CD4-positive, alpha-beta T cell treated with Interleukin-21 for 1 hour (primary cell): ENCODE measurements at regions not wholly inside any gene's neighbourhood (a gene's known extent, or its start where the extent isn't known, plus 50 kb on each side); places are given as distances from the start of the nearest gene placed in this dataset.

Source experiments
- DNase-seq: peaks from one replicate; pipeline ENCODE4 v3.0.0-alpha.2; 2020

DNA sequence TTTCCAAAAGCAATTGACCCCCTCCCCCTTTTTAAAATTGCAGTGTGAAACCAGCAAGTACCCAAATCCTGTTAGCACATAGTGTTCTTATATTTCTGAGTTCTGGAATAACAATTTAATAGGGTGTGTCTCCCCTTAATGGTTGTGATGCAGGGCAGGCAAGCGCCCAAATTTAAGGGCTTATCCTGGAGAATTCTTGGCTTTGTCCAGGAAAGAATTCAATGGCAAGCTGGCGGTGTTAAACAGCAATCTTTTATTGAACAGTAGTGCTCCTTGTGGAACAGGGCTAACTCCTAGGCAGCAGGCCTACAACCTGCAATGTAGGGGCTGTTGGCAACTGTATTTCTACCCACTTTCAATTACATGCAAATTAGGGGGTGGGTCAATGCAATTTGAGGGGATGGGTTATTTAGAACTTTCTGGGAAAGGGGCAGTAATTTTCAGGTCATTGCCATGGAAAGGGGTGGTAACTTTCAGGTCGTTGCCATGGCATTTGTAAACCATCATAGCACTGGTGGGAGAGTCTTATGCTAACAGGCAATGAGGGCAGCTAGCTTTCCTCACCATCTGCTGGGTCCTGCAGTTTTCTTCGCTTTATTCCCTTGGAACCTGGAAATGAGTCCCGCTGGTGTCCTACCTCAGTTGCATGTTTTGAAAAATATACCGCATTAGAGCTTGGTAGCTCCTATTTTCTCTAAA lies 149.0 kb upstream of the KCTD1 start:
- no peak for DNase-seq

DNA sequence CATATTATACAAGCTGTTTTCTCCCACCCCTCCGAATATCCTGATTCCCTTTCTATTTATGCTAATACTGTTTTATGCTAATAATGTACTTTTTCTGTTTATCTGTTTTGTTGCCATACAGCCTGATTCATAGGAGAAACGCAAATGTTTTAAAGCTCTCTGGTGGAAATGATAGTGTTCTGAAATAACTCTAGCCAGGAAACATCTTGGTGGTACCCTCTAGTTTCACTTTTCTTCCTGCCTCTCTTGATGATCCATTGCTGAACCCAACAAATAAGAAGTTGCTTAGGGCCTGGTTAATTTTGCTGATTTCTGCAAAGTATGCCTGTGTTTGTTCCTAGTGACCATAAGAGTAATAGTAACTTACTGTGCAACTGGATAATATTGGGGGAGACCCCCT lies 148.4 kb upstream of the KCTD1 start:
- DNase-seq = no peak

DNA sequence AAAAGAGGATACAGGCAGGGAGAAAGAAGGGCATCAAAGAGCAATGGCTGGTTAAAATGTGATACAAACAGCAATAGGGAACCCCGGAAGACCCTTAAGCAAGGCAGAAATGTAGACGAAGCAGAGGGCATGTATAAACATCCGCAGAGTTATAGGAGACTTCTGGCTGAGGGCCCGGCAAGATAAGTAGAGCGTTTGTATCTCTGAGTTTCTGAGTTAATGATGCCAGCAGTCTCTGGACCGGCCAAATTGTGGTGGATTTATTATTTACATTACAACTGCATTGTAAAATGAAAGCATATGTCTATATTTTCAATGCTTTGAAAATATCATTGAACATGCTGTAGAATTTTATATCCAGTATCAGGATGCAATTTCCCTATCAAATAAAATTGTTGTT lies 148.0 kb upstream of the KCTD1 start:
- DNase-seq = no peak

DNA sequence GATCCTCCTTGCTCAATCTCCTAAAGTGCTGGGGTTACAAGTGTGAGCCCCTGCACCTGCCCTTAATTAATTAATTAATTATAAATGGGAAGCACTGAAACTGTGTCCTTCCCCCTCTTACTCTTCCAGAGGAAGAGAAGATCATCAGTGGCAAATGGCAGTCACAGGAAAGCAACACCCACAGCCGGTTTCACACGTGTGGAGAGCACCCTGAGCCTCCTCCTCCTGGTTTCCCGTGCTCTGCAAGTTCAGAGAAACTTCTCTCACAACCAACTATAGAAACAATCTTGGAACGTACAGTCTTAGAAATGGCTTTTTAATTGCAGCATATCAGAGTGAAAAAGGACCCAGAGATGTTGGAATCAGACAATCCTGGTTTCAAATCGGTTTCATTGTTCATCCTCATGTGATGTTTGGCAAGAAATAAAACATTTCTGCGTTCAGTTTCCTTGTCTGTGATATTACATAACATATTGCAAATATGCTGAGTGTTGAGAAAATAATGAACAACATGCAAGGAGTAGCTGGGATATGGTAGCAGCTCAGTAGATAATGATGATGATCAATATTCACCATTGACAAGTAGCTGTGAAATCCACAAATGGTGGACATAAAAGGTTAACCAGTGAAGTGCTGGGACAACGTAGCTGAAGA lies 141.0 kb upstream of the KCTD1 start:
- DNase-seq = no peak

DNA sequence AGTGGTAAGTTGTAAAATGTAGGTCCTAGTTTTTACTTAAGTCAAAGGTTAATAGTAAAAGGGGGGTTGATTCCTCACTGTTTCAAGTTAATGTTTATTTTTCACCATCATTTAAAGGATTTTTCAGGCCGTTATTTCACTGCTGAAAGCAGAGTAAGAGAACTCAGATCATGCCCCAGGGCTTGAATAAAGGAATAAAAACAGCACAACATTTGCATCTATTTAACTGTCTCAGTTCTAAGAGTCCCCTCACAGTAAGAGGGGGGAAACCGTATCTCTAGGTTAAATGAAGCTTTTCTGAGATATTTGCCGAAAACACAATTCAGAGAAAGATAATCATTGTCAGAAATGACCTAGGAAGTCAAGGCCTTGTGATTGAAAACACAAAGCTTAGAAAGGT lies 138.2 kb upstream of the KCTD1 start:
- no peak for DNase-seq

DNA sequence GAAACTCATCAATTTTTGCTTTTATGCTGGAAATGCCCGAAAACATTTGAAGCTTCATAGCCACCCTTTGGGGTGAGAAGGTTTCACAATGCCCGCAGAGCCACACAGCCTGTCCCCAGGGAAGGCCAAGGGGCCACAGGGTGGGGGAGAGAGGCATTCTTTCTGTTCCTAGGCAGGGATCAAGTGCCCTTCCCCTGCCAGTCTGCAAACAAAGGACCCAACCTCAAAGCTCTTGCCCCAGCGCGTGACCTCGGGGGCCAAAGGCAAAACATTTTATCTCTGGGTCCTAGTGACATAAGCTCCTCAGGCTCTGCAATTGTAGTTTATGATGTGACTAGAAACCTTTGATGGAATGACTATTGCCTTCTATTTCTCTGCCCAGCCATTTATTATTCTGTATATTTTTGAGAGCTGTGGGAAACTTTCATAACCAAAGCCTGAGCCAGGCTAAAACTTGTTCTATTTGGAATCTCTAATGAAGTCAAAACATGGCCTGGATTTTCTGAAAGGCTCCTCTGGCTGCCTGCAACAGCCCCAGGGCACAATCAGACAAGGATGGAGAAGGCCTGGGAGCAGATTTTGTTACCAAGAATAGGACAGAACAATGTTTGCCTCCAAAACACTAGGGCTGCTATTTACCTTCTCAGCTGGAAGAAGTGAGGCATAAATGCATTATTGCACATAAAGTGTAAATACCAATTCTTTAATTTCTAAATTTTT lies 137.2 kb upstream of the KCTD1 start:
- no peak for DNase-seq

DNA sequence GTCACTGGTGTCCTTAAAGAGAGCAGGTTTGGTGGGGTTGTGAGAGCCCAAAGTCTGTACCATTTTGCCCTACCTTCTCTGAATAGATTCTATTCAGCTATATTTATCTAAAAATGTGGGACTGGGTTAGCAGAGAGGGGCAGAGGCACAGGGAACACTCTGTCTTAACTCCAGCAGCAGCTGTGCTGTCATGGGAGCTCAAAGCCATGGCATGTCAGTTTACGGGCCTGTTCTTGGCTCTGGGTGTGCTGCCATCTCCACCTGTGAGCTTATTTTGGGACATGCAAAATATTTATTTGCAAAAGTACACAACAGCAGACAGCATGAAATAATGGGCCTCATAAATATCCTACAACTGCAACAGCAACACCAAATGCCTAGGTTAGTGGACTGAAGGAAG lies 129.6 kb upstream of the KCTD1 start:
- DNase-seq = no peak

DNA sequence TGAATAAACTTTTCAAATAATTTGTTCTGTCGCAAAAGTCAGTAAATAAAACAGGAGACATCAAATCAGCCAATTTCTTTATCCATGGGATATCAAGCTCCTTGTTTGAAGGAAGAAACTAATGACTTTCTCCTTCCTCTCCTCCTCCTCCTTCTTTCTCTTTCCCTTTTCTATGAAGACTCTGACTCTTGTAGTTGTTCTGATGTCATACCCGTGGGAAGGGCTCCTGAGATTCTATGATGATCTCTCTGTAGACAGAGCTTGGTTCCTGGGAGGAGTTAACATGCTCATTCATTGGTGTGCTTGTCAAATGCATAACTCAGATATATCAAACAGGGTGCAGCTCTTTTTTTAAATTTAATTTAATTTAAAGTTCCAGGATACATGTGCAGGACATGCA lies 118.7 kb upstream of the KCTD1 start:
- no peak for DNase-seq

DNA sequence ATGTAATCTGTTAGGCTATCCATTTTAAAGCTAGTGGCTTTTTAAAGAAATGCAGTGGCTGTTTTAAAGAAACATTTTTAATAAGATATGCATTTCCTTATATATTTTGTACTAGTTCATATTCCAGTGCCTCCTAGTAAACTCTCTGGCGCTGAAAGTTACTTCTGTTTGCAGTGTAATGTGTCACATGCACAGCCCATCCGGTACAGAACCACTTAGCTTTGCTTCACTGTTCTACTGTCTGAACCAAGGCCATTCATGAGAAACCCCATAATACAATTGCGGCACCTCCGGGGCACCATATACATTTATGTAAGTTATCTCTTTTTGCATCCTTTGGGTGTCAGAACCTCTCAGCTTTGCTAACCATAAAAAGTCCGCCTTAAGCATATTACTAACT lies 114.6 kb upstream of the KCTD1 start:
- no peak for DNase-seq

DNA sequence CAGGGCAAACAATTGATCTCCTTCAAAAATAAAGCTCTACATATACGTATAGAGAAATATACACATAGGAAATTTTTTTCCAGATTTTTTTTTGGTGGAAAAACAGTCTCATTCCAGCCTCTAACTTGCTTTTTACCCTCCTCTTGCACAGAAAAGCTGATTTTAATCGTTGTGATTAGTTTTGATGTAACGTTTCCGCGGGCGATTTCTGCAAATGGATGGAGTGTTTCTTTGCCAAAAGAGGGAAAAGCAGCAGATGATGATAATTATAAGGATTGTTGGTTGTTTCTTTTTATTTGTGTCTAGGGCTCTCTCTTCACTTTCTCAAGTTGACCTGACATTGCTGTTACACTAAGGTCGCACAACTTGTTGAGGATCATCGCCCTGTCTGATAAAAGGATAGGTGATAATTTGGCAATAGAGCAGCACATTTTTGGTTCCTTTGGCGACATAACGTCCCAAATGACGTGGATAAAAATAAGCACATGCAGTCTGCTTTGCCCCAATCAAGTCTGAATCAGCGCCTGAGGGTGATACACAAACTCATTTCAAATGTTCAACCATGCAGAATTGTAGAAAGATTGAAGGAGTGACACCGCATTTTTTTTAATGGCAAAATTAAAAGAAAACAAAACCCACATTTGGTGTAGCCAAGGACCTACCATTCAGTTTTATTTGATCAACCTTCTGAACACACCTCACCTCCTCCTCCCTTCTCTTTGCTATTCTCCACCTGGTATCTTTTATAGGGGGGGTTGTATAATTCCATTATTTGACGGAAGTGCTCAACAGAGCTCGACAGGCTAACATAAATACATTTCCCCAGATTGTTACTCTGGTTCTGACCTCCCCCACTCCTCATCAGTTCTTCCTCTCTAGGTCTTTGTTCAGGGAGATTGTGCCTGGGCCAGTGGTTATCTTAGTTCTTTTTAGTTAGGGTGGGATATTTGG lies 109.6 kb upstream of the KCTD1 start:
- no peak for DNase-seq

DNA sequence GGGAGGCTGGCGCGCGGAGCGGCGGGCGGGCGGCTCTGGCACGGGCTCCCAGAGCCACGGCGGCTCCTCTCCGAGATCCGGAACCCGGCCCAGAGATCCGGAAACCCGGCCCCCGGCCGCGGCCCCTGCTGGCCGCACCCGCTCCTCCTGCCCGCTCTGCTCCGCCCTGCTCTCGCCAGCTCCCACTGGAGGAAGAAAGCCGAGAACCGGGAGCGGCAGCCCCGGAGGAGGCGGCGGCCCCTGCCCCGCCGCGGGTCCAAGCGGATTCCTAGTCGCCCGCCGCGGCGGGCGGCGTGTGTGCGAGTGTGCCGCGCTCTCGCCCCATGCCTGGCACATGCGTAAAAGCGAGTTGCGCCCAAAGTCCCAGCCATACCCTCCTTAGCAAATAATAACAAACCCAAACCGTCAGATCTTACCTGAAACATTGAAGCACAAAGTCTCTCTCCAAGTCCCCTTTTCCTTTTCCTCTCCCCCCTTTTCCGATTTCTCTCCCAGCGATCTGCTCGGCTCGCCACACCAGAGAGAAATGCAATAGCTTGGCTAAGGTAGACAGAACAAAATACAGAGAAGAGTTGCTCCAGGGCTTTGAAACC lies 108.7 kb upstream of the KCTD1 start:
- DNase-seq = no peak

DNA sequence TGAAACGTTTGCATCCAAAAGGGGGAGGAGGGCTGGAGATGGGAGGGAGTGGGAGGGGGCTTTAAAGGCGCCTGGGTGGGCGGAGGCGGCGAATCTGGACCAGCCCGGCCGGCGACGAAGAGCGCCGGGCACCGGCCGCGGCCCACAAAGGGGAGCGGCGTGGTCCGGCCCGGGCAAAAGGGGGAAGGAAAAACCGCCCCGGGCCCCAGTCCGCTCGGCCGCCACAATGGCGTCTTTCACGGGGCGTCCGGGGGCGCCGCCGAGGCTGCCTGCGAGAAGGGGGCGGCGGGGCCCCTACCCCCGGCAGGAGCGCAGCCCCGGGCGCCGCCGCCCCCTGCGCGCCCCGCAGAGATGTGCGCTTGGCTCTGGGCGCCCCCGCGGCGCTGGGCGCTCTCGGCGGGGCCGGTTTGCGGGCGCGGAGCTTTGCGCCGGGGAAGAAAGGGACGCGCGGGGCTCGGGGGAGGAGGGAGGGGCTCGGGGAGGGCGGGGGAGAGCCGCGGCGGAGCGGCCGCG lies 108.1 kb upstream of the KCTD1 start:
- no peak for DNase-seq

DNA sequence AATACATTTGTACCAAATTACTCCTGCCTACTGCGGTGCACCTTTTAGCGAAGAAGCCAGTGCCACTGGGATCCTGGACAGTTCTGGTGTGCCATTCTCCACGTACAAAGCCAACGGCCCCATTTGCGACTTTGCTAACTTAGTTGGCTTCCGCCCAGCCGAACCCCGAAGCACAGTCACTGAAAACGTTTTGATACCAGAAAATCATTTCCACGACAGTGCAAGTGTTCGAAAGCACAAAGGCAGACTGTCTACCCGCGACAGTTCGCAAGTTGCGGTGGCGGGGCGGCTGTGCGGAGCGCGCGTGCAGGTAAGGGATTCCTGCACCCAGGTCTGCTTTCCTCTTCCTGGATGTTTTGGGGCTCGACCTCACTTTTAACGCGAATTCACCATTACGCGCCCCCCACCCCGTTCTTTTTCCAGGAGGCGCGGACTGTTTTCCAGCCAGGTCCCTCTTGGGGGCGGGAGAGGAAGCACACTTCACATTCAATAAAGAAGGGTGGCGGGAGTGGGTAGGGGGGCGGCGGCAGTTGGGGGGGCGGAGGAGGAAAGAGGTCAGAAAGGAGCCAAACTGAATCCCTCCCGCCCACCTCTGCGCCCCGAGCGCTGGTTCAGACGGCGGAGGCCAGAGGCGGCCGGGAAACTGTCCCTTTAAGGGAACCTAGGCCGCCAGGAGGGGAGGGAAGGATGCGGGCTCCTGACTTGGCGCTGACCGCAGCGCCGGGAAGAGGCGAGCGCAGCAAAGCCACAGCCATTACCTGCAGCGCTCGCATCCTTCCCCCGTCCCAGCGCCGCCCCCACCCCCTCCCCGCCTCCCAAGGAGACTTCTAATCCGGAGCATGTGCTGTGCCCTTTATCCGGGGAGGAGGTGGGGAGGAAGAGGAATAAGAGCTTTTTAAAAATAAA lies 107.4 kb upstream of the KCTD1 start:
- DNase-seq = no peak

DNA sequence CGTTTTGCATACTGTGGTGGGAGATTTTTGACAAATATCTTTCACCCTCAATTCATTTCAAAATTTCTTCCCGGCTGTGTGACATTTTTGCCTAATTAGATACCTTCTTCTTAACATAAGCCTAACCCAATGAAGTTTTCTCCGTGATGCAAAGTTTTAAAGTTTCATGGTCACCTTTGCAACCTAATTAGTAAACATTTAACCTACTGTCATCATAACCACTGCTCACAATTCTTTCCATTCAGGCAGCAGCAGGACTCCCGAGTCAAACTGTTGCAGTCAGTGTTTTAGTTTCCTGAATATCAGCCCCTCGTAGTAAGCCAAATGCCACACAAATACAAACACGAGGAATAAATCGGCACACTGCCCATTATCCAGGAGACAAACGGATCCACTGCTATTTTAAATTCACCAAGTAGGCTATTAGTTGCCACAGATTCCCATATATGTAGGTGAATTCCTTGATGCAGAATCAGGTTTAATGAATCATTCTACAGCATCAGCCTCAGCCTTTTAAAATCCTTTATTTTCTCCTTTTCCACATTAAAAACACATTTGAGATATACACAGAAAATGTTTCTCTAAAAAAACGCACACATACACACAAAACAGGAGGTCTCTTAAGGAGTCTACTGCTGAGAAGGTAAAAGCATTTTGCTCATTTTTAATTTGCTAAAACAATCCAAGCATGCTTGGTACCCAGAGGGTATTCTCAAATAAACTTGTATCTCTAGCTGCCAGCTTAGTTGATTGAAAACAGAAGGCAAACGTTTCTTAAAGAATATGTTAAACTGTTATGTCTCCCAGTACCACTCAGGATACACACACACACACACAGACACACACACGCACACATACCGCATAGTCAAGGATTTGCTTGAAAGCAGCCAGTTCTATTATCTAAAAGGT lies 106.5 kb upstream of the KCTD1 start:
- no peak for DNase-seq

DNA sequence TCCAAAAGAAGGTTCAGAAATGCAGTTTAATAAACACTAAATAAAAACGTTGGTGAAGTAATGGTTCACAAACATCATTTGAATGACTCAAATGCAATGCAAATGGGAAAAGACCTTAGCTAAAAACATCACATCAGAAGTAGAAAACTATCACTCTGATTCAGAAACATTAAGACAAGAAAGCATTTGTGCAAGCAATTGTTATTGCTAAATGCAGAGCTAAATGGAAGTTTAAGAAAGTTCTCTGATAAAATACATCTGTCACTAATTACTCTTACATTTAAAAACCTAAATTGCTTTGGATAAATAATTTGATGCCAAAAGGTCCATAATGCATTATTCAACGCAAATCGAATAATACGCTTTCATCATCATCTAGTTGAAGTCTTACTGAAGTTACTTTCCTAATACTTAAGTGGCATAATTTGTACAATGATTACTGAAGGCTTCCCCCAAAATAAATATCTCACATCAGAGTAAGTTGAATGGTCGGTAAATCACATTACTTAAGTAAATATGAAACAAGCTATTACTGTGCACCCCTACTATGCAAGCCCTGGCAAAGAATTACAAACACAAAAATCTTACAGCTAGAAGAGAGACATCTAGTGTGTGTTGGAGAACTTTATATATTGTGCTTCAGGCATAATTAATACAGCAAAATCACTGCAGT lies 105.7 kb upstream of the KCTD1 start:
- DNase-seq = no peak

DNA sequence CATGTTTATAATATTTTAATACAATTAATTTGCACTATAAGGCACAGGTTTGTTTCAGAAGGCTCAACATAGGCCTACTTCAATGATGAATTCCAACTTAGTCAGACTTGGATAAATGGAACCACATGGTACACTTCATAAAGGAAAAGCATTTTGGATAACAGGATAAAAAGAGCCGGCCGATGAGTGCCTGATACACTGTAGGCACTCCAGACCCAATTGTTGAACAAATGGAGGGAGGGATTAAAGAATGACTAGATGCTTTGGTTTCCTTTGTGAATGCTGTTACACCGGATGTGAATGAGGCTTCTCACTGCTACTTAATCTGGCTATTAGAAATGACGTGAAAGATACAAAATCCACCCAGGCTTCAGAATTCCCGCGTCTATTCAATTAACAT lies 104.1 kb upstream of the KCTD1 start:
- no peak for DNase-seq

DNA sequence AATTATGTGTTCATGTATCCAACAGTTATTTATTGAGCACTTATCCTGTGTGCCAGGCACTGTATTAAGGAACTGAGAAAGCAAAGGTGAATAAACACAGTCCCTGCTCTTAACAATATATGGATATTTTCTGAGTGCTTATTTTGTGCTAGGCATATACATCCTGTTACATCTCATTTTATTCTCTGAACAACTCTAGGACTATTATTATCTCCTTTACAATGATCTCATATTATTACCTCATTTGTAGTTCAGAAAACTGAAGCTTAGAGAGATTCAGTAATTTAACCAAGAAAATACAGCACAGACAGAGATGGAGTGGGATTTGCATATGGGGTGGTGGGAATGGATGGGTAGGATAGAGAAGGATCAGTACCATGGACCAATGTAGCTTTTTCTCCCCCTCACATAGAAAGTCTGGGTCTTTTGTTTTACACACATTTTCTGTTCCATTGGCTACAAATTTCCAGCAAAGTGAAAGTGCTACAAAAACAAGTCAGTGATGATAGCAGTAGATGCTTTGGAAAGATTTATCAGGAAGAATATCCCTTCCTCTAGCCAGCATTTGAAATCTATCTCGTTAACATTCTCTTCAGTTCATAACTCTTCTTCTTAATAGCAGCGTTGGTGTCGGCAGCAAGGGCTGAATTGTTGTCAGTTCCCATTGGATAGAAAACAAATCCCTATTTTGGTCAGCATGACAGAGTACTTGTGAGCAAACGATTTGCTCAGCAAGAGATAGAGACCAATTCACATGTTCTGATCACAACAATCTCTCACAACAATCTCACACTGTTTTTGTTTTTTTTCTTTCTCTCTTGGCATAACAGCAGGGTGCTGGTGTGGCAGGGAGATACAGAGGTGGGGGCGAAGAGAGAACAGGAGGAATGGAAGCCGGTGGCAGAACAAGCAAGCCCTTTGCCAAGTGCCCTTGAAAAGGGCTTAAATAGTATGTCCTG lies 102.2 kb upstream of the KCTD1 start:
- no peak for DNase-seq

DNA sequence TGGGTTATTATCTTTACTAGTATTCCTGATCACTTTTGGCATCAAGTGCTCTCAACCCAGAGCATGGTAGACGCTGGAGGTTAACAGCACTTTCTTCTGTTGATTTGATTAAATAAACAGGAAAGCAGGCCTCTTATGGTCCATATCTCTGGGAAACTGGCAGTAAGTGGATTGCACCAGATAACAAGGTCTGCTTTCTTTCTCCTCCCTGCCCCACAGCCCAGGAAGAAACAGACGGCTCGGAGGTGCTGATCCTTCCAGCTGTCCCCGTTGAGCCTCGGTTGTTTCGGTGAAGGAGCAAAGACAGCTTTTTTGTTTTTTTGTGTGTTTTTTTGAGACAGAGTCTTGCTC lies 100.8 kb upstream of the KCTD1 start:
- no peak for DNase-seq
